ENCODE measurements at regions not wholly inside any gene's neighbourhood (a gene's known extent, or its start where the extent isn't known, plus 50 kb on each side); places are given as distances from the start of the nearest gene placed in this dataset.

GRCh38 chr13:73671732-73672131 is 462.5 kb downstream of the KLF12 start:
- no peak overlapping the region for H3K27ac ChIP-seq
- no peak for TF ChIP-seq CTCF (conservative IDR thresholded peaks at IDR 0.05)

- no peak for TF ChIP-seq CTCF (conservative IDR thresholded peaks at IDR 0.05)
- no peak overlapping the region for H3K27ac ChIP-seq
Observed at GRCh38 chr13:73671011-73671410, 463.2 kb downstream of the KLF12 start.

- H3K27ac ChIP-seq = no peak overlapping the region
- TF ChIP-seq CTCF (conservative IDR thresholded peaks at IDR 0.05) = no peak
Observed at GRCh38 chr13:73667756-73668155, 466.4 kb downstream of the KLF12 start.

- H3K27ac ChIP-seq = no peak overlapping the region
- TF ChIP-seq CTCF (conservative IDR thresholded peaks at IDR 0.05) = no peak
Observed at GRCh38 chr13:73665261-73665660, 468.9 kb downstream of the KLF12 start.

- no peak for TF ChIP-seq CTCF (conservative IDR thresholded peaks at IDR 0.05)
- H3K27ac ChIP-seq = no peak overlapping the region
Observed at GRCh38 chr13:73664851-73665250, 469.4 kb downstream of the KLF12 start.

- TF ChIP-seq CTCF (conservative IDR thresholded peaks at IDR 0.05) = no peak
- H3K27ac ChIP-seq = no peak overlapping the region
Observed at GRCh38 chr13:73662833-73663232, 471.4 kb downstream of the KLF12 start.

GRCh38 chr13:73661687-73662425 is 472.3 kb downstream of the KLF12 start:
- no peak overlapping the region for H3K27ac ChIP-seq
- no peak for TF ChIP-seq CTCF (conservative IDR thresholded peaks at IDR 0.05)
